GM12873 (cell line): ENCODE measurements at regions not wholly inside any gene's neighbourhood (a gene's known extent, or its start where the extent isn't known, plus 50 kb on each side); places are given as distances from the start of the nearest gene placed in this dataset.

Experiments used
- TF ChIP-seq, protein P1 (sequence below): IDR thresholded peaks from 2 replicates; pipeline ENCODE4 v1.5.1; 2012; ENCODE audit warnings: low read depth, mild to moderate bottlenecking, moderate library complexity, low read length, control low read depth; ENCODE audit not compliant: insufficient read depth; ENCODE audit errors: missing control alignments

DNA sequence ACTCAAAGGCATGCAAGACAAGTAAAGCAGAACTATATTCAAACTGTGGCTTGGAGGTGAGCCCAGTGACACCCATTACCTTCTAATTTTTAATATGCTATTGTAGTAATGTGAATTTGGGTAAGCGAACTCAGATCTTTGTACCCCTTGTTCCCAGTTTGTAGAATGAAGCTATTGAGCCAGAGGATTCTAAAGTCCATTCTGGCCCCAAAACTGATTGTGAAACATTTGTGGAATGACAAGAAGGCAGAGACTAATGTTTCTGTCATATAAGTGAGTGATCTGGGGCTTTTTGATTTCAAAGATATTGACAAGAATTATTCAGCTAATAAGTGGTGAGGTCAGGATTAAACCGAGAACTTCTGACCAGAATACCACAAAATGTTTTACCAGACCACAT lies 283.8 kb upstream of the CA10 start:
- TF ChIP-seq, protein P1, sequence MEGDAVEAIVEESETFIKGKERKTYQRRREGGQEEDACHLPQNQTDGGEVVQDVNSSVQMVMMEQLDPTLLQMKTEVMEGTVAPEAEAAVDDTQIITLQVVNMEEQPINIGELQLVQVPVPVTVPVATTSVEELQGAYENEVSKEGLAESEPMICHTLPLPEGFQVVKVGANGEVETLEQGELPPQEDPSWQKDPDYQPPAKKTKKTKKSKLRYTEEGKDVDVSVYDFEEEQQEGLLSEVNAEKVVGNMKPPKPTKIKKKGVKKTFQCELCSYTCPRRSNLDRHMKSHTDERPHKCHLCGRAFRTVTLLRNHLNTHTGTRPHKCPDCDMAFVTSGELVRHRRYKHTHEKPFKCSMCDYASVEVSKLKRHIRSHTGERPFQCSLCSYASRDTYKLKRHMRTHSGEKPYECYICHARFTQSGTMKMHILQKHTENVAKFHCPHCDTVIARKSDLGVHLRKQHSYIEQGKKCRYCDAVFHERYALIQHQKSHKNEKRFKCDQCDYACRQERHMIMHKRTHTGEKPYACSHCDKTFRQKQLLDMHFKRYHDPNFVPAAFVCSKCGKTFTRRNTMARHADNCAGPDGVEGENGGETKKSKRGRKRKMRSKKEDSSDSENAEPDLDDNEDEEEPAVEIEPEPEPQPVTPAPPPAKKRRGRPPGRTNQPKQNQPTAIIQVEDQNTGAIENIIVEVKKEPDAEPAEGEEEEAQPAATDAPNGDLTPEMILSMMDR, result no peak

- TF ChIP-seq, protein P1, result no peak
These were observed 262.1 kb upstream of the CA10 start for GRCh38 chr17:52420555-52421078.

DNA sequence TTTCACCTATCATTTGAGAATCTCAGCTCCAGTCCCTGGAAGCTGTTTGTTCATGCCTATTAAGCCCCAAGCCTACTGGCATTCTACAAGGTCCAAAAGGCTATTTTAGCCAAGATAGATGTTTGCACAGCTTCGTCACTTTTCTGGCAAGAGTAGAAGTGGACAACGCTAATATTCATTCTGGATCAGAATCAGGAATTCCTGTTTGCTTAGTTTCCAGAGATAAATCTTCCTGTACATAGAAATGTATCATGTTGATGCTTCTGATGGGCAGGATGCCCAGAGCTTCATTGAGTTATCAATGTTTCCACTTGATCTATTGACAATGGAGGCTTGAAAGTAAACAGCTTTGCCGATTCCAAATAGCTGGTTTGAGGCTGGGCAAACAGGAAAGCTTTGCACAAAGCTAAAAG lies 260.7 kb upstream of the CA10 start:
- TF ChIP-seq, protein P1, result no peak

DNA sequence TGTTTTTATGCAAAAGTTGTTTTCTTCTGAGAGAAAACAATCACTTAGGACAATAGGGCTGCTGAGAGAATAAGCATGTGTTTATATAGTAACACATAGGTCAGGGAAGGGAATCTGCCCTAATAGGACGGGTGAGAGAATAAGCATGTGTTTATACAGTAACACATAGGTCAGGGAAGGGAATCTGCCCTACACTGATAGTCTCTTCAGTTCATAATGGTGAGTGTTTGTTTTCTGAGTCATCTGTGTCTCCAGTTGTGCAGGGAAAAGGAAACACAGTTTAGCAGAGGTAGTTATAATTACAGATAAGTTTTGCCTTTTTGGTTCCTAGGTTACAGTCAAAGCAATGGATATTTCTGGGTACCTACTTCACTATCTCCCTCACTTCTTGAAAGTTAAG lies 252.3 kb upstream of the CA10 start:
- TF ChIP-seq, protein P1, result no peak

DNA sequence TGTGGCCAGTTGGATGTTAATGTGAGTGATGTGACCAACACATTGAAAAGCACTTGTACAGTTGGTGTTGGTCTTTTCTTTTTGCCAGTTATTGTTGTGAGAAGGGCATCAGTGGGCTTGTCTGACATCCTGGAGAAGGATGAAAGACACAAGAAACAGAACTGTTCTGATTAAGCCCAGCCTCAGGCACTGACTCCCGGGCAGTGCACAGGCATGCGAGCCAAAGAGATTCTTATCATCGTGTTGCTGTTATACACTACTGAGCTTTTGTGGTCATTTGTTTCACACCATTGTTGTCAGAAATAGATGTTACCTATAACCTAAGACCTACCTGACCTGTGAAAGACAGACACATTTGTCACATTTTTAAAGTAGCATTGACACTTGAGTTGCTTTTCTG lies 236.8 kb upstream of the CA10 start:
- TF ChIP-seq, protein P1, result no peak

GRCh38 chr17:52390422-52390821 lies 231.9 kb upstream of the CA10 start:
- TF ChIP-seq, protein P1, result no peak

- TF ChIP-seq, protein P1, result no peak
These were observed 231.1 kb upstream of the CA10 start for GRCh38 chr17:52389632-52390031.
